ENCODE measurements at regions not wholly inside any gene's neighbourhood (a gene's known extent, or its start where the extent isn't known, plus 50 kb on each side); places are given as distances from the start of the nearest gene placed in this dataset.

DNA sequence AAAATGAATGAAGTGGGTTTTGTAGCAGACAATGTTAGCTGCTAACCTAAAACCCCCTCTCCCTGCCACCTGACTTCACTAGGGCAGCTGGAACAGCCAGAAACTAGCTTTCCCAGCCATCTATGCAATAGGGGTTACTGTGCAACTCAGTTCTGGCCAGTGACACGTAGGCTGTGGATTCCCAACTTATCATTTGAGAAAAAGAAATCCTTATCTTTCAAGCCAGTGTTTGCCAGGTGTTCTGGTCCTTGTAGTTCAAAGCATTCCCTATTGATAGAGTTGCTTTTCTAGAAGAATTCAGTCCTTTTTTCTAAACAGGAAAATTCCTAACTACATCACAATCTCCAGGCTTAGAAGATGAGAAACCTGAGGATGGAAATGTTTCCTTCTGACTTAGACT is 144.5 kb upstream of the ELAC2 start:
- TF ChIP-seq, protein P1, sequence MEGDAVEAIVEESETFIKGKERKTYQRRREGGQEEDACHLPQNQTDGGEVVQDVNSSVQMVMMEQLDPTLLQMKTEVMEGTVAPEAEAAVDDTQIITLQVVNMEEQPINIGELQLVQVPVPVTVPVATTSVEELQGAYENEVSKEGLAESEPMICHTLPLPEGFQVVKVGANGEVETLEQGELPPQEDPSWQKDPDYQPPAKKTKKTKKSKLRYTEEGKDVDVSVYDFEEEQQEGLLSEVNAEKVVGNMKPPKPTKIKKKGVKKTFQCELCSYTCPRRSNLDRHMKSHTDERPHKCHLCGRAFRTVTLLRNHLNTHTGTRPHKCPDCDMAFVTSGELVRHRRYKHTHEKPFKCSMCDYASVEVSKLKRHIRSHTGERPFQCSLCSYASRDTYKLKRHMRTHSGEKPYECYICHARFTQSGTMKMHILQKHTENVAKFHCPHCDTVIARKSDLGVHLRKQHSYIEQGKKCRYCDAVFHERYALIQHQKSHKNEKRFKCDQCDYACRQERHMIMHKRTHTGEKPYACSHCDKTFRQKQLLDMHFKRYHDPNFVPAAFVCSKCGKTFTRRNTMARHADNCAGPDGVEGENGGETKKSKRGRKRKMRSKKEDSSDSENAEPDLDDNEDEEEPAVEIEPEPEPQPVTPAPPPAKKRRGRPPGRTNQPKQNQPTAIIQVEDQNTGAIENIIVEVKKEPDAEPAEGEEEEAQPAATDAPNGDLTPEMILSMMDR (IDR thresholded peaks at IDR 0.05), result no peak
- TF ChIP-seq EP300 (IDR thresholded peaks at IDR 0.05), result no peak

Measured in tibial nerve (tissue), 4 donors.